Calu3 (cell line): ENCODE measurements at regions not wholly inside any gene's neighbourhood (a gene's known extent, or its start where the extent isn't known, plus 50 kb on each side); places are given as distances from the start of the nearest gene placed in this dataset.

Experiments used
- BruUV-seq: library from RNA; stranded (reverse); fragments of 400-500 nt; replicated peaks from 2 replicates; lab custom pipeline; 2021; lab: Mats Ljungman, UMichigan
- CTCF ChIA-PET: fragments of 300-600 bp; sonication (Branson Sonifier 250); formaldehyde crosslinking; loops from one replicate; lab custom pipeline; 2022; ENCODE audit warnings: antibody characterized with exemption; lab: Charles Lee
- DNase-seq: peaks from one replicate; pipeline ENCODE4 v3.0.0; 2022
- H3K27ac Mint-ChIP-seq: one replicate; pipeline ENCODE4 v1.8.0; 2022; ENCODE audit warnings: mixed read lengths; ENCODE audit not compliant: unreplicated experiment
- H3K27me3 Mint-ChIP-seq: one replicate; pipeline ENCODE4 v1.8.0; 2022; ENCODE audit warnings: mixed read lengths; ENCODE audit not compliant: unreplicated experiment
- H3K36me3 Mint-ChIP-seq: one replicate; pipeline ENCODE4 v1.8.0; 2022; ENCODE audit warnings: mild to moderate bottlenecking, moderate library complexity, mixed read lengths; ENCODE audit not compliant: insufficient read depth, unreplicated experiment
- H3K4me1 Mint-ChIP-seq: one replicate; pipeline ENCODE4 v1.8.0; 2022; ENCODE audit warnings: mild to moderate bottlenecking, low read depth, mixed read lengths; ENCODE audit not compliant: unreplicated experiment
- H3K4me3 Mint-ChIP-seq: one replicate; pipeline ENCODE4 v1.8.0; 2022; ENCODE audit warnings: mild to moderate bottlenecking, low read depth, moderate library complexity, mixed read lengths; ENCODE audit not compliant: unreplicated experiment
- H3K9me3 Mint-ChIP-seq: one replicate; pipeline ENCODE4 v1.8.0; 2022; ENCODE audit warnings: low read depth, mixed read lengths; ENCODE audit not compliant: unreplicated experiment
- CTCF ChIP-seq: fragments of 200-600 bp; IDR thresholded peaks from one replicate; pipeline ENCODE4 v1.8.0; 2022; ENCODE audit warnings: antibody characterized with exemption; ENCODE audit not compliant: unreplicated experiment
- intact Hi-C: fragments of 100-400 bp; cut with micrococcal nuclease; formaldehyde crosslinking; loops from one replicate; pipeline ENCODE4 v1.10.0; 2022; ENCODE audit not compliant: unreplicated experiment

- H3K4me1 Mint-ChIP-seq, result no peaks in the 10 kb centered on the region
- CTCF ChIA-PET, result no interaction called here
- intact Hi-C loops, result no loop called here
- no peak for DNase-seq
- no peak for TF ChIP-seq CTCF
- H3K27ac Mint-ChIP-seq, result no peak overlapping the region
- H3K36me3 Mint-ChIP-seq, result no peaks in the 10 kb centered on the region
- H3K9me3 Mint-ChIP-seq, result no peaks in the 10 kb centered on the region
- no TSS peak for BruUV-seq
- peaks cover 50% of the 10 kb centered on the region for H3K27me3 Mint-ChIP-seq
- H3K4me3 Mint-ChIP-seq, result no peak overlapping the region
Observed at GRCh38 chr9:7305677-7306076, 493.9 kb downstream of the DMAC1 start.

GRCh38 chr9:7304627-7304995 lies 495.0 kb downstream of the DMAC1 start:
- peaks cover 50% of the 10 kb centered on the region for H3K27me3 Mint-ChIP-seq
- intact Hi-C loops, result no loop called here
- no peak overlapping the region for H3K4me3 Mint-ChIP-seq
- CTCF ChIA-PET, result interaction anchor here (0.6 kb wide), 1 partner anchor 447 kb away, joined by 10 read pairs; no protein-coding TSS in a partner anchor
- no TSS peak for BruUV-seq
- H3K27ac Mint-ChIP-seq, result no peak overlapping the region
- no peaks in the 10 kb centered on the region for H3K4me1 Mint-ChIP-seq
- no peaks in the 10 kb centered on the region for H3K9me3 Mint-ChIP-seq
- TF ChIP-seq CTCF, result no peak
- no peak for DNase-seq
- no peaks in the 10 kb centered on the region for H3K36me3 Mint-ChIP-seq

GRCh38 chr9:7303907-7304626 lies 495.5 kb downstream of the DMAC1 start:
- peaks cover 50% of the 10 kb centered on the region for H3K27me3 Mint-ChIP-seq

GRCh38 chr9:7300484-7300883 lies 499.1 kb downstream of the DMAC1 start:
- BruUV-seq, result no TSS peak
- DNase-seq, result no peak
- intact Hi-C loops, result no loop called here
- H3K4me1 Mint-ChIP-seq, result no peaks in the 10 kb centered on the region
- no peak overlapping the region for H3K27ac Mint-ChIP-seq
- no peak overlapping the region for H3K4me3 Mint-ChIP-seq
- peaks cover 61% of the 10 kb centered on the region for H3K27me3 Mint-ChIP-seq
- no peaks in the 10 kb centered on the region for H3K36me3 Mint-ChIP-seq
- CTCF ChIA-PET, result no interaction called here
- no peaks in the 10 kb centered on the region for H3K9me3 Mint-ChIP-seq
- no peak for TF ChIP-seq CTCF

More at GRCh38 chr9:7303907-7304626, 495.5 kb downstream of the DMAC1 start:
- H3K9me3 Mint-ChIP-seq, result no peaks in the 10 kb centered on the region
- intact Hi-C loops, result no loop called here
- BruUV-seq, result no TSS peak
- no peak overlapping the region for H3K27ac Mint-ChIP-seq
- H3K4me3 Mint-ChIP-seq, result no peak overlapping the region
- CTCF ChIA-PET, result interaction anchor here (0.6 kb wide), 1 partner anchor 446 kb away, joined by 10 read pairs; no protein-coding TSS in a partner anchor
- DNase-seq, result no peak
- no peaks in the 10 kb centered on the region for H3K36me3 Mint-ChIP-seq
- H3K4me1 Mint-ChIP-seq, result no peaks in the 10 kb centered on the region
- no peak for TF ChIP-seq CTCF
